ENCODE measurements at regions not wholly inside any gene's neighbourhood (a gene's known extent, or its start where the extent isn't known, plus 50 kb on each side); places are given as distances from the start of the nearest gene placed in this dataset.
"Not testable (repeated sequence)": the region's sequence is repeated elsewhere in the genome, so short reads cannot be mapped to it uniquely, and the experiment has no call there.

- no peak for DNase-seq (ENCODE audit: low read depth)
- TF ChIP-seq CTCF (IDR thresholded peaks at IDR 0.05; ENCODE audit: insufficient read depth, low read depth, low read length) = no peak
- H3K4me3 ChIP-seq (ENCODE audit: low read depth, low read length) = no peak overlapping the region
Observed at GRCh38 chr7:136479922-136480321, 388.5 kb upstream of the CHRM2 start.

- TF ChIP-seq CTCF (IDR thresholded peaks at IDR 0.05; ENCODE audit: insufficient read depth, low read depth, low read length) = no peak
- DNase-seq (ENCODE audit: low read depth) = no peak
- no peak overlapping the region for H3K4me3 ChIP-seq (ENCODE audit: low read depth, low read length)
Observed at GRCh38 chr7:136470179-136470578, 398.3 kb upstream of the CHRM2 start.

- no peak for TF ChIP-seq CTCF (IDR thresholded peaks at IDR 0.05; ENCODE audit: insufficient read depth, low read depth, low read length)
- no peak for DNase-seq (ENCODE audit: low read depth)
- H3K4me3 ChIP-seq (ENCODE audit: low read depth, low read length) = no peak overlapping the region
Observed at GRCh38 chr7:136452949-136453348, 415.5 kb upstream of the CHRM2 start.

GRCh38 chr7:136446751-136447150, 421.7 kb upstream of the CHRM2 start:
- TF ChIP-seq CTCF (IDR thresholded peaks at IDR 0.05; ENCODE audit: insufficient read depth, low read depth, low read length) = no peak
- H3K4me3 ChIP-seq (ENCODE audit: low read depth, low read length) = no peak overlapping the region
- DNase-seq (ENCODE audit: low read depth) = no peak

- no peak for TF ChIP-seq CTCF (IDR thresholded peaks at IDR 0.05; ENCODE audit: insufficient read depth, low read depth, low read length)
- DNase-seq (ENCODE audit: low read depth) = no peak
- H3K4me3 ChIP-seq (ENCODE audit: low read depth, low read length) = no peak overlapping the region
Observed at GRCh38 chr7:136441835-136442234, 426.6 kb upstream of the CHRM2 start.

- not testable (repeated sequence) for H3K4me3 ChIP-seq (ENCODE audit: low read depth, low read length); DNase-seq (ENCODE audit: low read depth)
Observed at GRCh38 chr7:136431736-136432135, 436.7 kb upstream of the CHRM2 start.

- no peak for DNase-seq (ENCODE audit: low read depth)
- no peak for TF ChIP-seq CTCF (IDR thresholded peaks at IDR 0.05; ENCODE audit: insufficient read depth, low read depth, low read length)
- no peak overlapping the region for H3K4me3 ChIP-seq (ENCODE audit: low read depth, low read length)
Observed at GRCh38 chr7:136424058-136424457, 444.4 kb upstream of the CHRM2 start.

GRCh38 chr7:136419740-136420139, 442.6 kb upstream of the MTPN start:
- DNase-seq (ENCODE audit: low read depth) = not testable (repeated sequence)

More at GRCh38 chr7:136419740-136420139, 442.6 kb upstream of the MTPN start:
- not testable (repeated sequence) for H3K4me3 ChIP-seq (ENCODE audit: low read depth, low read length)
